ENCODE measurements at regions not wholly inside any gene's neighbourhood (a gene's known extent, or its start where the extent isn't known, plus 50 kb on each side); places are given as distances from the start of the nearest gene placed in this dataset.

DNA sequence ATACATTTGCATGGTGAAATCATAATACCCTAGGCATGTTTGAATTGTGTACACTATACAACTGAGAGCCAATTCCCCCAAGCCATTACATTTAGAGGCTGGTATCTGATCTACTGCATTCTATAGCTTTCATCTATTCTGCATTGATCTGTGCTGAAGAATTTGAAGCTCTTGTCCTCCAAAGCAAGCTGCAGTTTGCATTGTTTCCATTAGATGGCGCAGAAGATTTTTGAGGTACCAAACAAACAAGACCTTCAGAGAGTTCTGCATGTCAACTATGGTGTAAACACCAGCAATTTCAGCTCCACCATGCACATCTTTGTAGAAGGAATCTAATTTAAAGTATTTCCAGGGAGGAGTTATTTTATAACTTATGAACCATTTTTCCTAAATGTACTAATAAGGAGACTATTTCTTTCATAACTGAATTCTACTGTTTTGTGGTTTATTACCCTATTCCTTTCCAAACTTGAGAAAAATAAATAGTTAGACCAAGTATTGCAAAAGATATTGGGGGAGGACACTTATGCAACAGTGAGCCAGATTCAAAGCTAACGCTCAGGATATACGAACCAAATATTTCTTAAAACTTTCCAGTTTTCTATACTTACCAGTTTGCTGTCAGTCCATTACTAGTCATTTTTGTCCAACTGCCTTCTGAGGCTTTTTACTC lies 761.8 kb upstream of the ACVR2A start:
- DNase-seq (ENCODE audit: low read depth, low spot score), result peak; percentile 17

DNA sequence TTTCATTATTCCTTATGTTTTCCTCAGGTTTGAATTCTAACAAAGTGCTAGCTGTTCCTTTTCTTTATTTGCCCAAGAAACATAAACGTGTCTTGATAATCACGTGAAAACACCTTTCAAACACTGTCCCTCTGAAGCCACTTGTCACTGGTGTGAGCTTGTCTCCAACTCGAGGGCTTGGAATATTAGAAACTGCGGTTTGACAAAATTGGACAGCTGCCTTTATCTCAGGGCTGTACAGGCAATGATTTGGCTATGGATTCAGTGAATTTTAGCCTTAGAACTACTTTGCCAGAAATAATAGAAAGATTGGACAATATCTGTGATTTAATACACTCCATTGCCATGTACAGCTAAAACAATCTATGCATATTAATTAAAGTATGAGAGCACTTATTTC lies 763.0 kb upstream of the ACVR2A start:
- DNase-seq (ENCODE audit: low read depth, low spot score), result no peak

DNA sequence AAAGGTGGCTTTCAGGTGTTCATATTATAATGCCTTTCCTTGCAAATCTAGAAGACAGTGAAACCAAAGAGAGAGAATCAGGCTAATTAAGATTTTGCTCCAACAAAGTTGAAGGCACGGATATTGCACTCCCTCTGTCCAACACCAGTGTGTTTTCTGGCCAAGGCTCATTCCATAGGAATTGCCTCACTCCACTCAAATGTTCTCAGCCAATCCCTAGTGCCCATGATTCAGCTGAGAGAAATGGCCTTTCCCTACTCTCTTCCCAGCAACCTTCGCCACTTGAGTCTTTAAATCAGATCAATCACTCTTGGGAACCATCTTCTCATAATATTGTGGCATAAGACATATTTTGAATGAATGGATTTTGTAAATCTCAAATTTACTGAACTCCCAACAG lies 768.2 kb upstream of the ACVR2A start:
- DNase-seq (ENCODE audit: low read depth, low spot score), result no peak

DNA sequence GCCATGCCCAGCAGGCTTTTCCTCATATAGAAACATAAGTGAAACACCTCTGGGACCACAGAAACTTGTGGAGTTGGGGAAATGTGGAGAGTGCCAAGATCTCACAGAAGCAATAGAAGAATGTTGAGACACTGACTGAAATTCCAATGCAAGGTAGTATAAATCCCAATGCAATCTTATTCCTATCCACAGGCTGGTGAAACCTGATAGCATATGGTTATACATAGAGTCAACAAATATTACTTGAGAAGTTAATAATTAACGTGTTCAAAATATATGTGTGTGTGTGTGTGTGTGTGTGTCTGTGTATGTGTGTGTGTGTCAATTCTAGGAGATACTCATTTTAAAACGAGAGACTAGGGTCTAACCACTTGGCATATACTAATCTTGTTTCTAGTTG lies 776.8 kb upstream of the ACVR2A start:
- DNase-seq (ENCODE audit: low read depth, low spot score), result no peak

DNA sequence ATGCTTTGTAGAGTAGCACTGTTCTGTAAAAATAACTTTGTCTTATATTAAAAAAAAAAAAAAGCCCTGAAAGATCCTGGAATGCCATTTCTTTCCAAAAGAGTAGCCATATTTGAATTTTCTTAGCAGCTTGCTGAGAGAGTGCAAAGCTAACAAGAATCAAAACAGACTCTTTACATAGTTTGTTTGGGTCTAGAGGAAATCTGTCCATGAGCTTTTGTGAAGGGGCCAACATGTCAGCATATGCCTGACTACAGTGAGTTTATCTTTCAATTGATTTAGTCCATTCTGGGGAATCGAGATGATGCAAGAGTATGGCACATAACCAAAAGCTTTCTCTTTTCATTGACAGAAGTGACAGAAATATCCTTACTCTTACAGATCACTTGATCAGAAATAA lies 777.7 kb upstream of the ACVR2A start:
- no peak for DNase-seq (ENCODE audit: low read depth, low spot score)

DNA sequence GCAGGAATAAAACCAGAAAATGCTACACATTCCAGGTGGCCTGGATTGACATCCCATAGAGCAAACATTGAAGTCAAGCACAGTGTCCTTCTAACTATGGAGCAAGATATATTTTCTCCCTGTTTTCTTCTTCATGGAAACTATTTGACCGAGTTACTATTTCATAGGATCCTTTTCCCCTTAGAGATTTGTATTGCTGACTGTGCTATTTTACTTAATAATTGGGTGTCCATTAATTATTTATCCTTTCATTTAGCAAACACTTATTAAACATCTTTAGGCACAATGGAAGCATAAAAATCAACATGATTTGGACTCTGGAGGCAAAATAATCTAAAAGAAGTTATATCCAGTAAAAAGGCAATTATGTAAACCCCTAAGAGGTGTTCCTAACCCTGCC lies 782.8 kb upstream of the ACVR2A start:
- DNase-seq (ENCODE audit: low read depth, low spot score), result no peak

DNA sequence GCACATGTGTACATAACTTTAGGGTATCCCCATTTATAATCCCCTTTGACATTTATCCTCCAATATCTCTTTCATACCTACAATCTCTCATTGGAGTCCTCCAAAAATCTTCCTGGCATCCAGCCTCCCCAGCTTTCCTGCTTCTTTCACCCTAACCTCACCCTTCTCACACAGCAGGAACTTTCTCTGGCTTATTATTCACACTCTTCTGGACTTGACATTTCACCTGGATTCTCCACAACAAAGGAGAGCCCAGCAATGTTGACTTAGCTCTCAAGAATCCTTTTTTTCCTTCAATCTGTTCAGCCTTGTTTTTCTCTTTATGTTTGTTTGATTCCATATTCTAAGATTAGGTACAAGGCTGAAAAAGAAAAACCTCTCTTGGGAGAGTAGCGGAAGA lies 783.6 kb upstream of the ACVR2A start:
- DNase-seq (ENCODE audit: low read depth, low spot score), result no peak

DNA sequence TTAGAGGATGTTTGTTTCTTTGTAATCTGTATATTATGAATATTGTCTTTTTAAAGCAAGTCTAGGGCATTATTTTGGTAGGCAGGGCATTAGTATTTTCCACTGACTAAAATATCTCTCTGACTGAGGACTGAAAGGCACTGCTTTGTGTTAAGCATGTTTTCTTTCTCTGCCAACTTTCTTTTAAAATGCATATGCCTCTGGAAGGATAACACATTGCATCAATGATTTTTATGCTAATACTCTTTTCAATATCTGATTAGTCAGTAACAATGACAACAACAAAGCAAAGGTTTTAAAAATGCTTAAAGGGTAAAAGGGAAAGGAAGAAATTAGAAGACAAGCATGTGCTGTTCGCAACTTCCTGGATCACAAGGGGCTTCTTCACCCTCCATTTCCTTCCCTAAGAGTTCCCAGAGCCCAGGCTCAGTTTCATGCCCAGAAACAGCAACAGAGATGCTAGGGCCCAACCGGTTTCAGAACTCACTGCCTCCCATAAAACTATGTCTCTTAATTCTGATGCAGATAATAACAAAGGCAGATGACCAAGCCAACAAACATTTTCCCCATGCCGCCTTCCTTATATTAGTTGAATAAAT lies 786.8 kb upstream of the ACVR2A start:
- DNase-seq (ENCODE audit: low read depth, low spot score), result no peak

DNA sequence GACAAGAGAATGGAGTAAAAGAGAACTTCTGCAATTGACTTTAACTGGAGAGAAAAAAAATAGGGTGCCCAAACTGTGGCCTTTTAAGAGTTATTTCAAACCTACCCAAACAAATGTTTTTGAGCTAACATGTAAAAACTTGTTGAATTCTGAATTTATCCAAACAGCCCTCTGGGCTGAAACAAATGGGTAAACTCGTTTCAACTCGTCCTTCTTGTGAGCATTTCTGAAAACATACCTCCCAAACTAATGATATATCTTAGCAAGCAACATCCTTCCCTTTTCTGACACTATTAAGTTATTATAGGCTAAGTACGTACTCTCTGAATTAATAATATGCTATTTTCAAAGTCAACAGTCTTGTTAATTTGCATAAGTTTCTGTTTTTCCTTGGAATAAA lies 793.0 kb upstream of the ACVR2A start:
- DNase-seq (ENCODE audit: low read depth, low spot score), result no peak

DNA sequence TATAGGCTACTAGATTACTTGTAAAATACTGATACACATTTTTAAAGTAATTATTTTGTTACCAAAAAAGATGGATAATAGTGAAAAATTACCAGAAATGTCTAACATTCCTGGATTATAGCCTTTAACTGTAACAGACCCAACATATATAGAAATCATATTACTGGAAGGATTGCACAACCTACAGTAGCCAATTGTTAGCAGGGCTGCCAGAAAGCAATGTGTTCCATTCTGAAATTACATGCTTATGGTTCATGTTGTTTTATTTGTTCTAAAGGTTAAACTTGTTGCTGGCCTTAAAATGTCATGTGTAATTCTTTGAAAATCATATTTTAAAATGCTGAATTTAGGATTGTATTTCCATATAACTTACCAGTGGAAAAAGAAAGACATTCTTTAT lies 793.6 kb upstream of the ACVR2A start:
- no peak for DNase-seq (ENCODE audit: low read depth, low spot score)

DNA sequence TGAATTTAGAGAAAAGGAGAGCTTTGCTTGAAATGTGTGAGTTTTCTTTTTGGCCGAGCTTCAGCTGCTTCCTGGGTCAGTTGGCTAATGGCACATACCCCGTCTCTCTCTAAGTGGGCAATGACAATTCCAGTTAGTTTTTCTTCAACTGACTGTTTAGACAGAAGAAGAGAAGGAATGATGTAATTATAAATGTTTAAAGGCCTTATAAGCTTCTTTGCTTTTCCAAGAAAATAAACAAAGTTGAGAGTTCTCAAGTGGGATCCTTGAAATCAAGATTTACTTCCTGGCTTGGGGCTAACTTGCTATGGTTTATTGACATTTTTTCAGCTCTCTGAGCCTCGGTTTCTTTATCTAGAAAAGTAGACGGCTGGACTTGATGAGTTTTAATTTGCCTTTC lies 794.9 kb upstream of the ACVR2A start:
- no peak for DNase-seq (ENCODE audit: low read depth, low spot score)

DNA sequence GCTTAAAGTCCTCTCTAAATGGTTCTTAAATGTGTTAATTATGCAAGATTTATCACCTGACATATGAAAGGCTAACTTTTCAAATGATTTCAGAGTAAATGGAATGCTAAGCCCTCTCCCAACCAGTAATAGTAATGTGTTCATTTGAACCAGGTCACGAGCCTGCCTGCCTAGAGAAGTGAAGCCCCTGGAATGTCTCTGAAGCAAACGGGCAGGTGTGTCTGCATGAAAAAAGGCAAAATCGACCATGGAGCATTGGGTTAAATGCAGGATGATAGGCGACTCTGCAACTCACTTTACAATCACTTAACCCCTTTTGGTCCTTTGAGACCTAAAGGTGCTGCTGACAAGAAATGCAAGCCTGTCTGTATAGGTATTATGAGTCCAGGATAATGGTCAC lies 798.4 kb upstream of the ACVR2A start:
- no peak for DNase-seq (ENCODE audit: low read depth, low spot score)

DNA sequence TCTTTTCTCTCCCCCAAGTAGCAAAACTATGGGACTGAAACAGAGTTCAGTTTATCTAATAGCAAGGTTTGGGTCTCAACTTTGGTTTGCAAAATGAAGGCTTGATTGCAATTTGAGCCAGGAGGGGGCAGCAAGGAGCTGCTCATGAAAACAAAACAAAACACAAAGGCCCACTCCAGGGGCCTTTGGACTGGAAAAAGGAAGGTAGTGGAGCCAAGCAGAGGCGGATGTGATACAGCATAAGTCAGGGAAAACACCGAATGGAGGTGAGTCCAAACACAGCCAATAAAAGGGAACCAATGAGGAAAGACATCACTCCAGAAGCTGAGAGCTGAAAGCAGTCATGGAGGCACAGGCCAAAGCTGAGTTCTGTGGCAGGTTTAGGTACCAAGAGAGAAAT lies 799.7 kb upstream of the ACVR2A start:
- no peak for DNase-seq (ENCODE audit: low read depth, low spot score)

DNA sequence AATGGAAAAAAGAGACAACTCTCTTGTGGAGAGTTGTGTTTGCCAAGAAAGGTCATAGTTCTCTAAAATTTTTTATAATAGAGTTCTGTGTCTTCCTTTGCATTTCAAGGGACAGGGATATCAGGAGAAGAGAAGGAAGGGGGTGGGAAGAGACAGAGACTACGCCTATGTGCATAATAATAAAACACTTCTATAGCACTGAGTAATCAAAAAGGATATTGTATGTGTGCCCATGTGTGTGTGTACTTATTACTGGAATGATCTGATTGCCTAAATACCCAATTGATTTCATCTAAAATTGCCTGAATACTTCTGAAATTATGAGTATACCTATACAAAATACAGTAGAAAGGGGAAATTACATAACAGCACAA lies 803.7 kb upstream of the ACVR2A start:
- DNase-seq (ENCODE audit: low read depth, low spot score), result no peak

DNA sequence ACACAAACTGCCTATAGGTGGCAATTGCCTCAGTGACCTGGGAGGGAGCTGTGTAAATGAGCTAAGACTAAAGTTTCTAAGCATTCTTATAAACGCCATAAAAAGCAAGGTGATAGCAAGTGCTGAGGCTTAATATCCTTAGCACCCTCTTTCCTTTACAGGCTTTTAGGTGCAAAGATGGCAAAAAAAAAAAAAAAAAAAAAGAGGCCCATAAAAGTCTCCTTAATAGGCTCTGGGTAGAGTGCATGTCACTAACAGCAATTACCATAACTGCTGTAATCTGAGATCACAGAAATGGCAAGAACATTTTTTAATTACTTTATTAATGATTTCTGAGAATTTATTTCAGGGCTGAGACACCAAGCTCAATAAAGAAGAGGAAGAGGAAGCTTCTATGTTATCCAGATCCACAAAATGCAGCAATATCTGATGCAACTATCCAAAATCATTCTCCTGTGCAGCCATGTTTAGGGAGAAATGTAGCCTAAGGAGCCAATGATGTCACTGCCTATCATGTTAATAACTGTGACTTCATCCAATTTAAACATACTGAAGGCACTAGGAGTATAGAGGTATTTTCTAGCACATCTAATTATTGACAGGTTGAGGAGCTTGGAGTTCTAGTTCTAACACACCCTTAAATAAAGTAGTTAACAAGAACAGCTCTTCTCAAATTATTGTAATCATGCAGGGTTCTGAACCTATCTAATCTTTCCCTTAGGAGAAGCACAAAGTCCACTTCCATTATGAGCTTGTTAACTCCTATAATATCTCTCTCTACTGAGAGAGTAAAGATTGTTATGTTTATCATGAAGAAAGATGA lies 804.3 kb upstream of the ACVR2A start:
- no peak for DNase-seq (ENCODE audit: low read depth, low spot score)

DNA sequence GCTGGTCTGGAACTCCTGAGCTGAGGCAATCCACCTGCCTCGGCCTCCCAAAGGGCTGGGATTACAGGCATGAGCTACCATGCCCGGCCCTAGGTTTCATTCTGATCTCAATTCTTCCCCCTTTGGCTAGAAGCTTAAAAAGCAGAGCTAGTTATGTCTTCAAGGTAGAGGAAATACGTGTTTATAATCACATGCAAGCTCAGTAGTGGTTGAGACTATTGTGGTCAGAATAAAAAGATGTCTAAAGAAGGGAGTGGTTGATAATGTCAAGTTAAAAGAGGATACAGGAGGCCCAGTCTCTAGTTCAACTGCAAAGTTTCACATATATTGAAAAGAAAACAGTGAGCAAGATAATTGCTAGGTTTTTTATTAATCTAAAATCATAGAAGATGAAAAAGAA lies 807.8 kb upstream of the ACVR2A start:
- DNase-seq (ENCODE audit: low read depth, low spot score), result no peak

DNA sequence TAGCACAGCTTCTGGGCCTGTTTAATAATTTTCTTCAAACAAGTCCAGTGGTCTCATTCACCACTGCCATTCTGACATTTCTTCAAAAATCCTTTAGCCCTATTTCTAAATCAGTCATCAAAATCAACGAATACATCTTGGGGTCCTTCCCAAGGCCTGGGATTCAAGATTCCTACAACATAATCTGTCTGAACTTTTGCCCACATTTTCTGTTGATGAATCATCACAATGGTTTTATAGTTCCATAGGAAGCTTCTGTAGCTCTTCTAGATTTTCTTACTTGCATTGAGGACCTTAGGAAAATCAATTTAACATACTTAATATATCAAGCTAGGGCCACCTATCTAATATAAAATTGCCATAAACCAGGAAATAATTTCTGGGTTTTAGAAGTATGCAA lies 811.8 kb upstream of the ACVR2A start:
- no peak for DNase-seq (ENCODE audit: low read depth, low spot score)

DNA sequence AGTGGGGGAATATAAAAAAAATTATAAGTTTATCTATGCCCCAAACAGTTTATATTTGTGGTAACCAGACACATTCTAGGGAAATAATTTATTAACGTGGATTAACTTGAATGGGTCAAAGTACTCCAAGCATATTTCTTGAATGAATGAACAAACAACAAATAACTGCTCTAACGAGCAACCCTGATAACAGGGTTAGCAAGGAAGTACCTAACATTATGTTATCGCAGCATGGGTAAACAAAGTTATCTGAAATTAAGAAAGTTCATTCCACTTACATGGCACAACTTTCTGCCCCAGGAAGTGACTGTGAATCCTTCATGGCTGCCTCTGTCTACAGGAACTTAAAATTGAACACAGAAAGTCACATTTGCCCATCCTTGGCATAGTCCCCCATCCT lies 812.9 kb upstream of the ACVR2A start:
- DNase-seq (ENCODE audit: low read depth, low spot score), result no peak

DNA sequence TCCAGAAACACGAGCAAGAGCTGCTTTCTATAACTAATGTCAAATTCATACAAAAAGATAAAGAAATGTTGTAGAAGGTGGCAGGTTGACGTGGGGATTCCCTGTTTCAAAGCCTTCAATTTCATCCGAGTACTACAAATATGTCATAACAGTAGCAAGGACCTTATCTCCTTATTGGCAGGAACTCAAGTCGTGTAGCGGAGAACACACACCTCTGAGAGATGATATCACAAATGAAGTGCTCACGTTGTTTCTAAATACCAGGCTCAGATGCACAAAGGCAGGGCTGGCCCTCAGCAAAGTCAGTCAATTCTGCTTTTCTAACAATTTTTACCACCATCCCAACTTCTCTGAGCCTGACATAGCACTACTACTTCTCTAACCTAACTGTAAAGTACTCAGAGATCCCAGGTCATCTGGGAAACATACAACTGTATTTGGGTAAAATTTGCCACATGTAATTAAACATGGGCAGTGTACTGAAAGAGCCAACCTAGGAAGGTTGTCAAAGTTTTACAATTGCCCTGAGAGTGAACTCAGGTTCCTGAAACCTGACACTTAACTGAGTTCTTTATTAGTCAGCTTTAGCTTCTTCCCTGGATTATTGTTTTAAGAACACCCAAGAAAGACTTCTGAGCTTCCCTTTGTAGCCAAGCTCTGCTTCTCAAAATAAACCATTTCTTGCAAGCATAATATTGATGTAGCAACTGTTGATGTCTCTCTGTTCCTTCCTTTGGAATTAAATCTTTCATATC lies 813.7 kb upstream of the ACVR2A start:
- DNase-seq (ENCODE audit: low read depth, low spot score), result no peak

DNA sequence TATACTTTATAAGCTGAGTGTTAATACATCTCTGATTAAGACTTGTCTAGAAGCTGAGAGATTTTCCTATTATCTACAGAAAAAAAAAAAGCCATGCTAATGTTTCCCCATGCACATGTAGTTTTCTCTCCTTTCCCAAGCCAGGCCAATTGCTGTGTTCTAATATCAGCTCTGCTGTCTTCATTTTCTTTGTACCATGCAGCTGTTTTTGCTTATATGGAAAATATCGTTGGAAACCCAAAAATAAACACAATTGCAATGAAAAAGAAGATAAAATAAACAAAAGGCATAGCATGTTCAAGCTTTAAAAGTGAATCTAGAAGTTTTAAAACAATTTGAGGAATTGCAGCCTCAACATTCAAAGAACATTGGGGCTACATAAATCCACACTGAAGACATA lies 817.4 kb upstream of the ACVR2A start:
- no peak for DNase-seq (ENCODE audit: low read depth, low spot score)

DNA sequence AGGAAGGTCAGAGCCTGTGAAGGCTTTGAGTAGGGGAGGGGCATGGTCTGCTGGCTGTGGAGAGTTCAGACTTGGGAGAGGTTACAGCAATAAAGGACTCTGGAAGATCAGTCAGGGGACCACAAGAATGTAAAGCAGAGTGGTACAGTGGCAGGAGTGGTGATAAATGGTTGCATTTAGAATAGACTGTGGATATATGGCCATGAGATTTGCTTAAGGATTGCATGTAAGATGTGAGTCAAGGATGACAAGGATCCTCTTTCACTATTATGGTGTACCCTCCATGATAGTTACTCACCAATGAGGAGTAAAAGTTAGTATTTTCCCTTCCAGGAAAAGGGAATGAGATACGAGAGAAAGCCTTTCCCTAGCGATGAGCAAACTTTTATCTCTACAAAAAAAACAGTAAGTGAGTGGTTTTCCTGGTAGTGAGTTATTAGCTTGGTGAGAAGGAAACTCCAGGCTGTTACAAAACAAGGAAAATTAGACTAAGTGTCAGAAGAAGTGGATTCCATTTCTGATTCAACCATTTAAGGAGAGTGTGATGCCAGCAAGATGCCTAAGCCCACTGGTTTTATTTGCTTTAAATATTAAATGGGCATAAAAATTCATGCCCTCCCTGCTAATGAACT lies 818.0 kb upstream of the ACVR2A start:
- no peak for DNase-seq (ENCODE audit: low read depth, low spot score)

Data from activated CD4-positive, CD25-positive, alpha-beta regulatory T cell treated with anti-CD3 and anti-CD28 coated beads, Interleukin-2, amount 50 U/mL, for 16 hours (primary cell).